Erythroblast (primary cell): ENCODE measurements at regions not wholly inside any gene's neighbourhood (a gene's known extent, or its start where the extent isn't known, plus 50 kb on each side); places are given as distances from the start of the nearest gene placed in this dataset.

Source experiments
- DNase-seq, 2 experiments: peaks; one replicate each; lab custom pipeline; 2025; lab: John Stamatoyannopoulos, UW
- GATA1 ChIP-seq: IDR thresholded peaks from 2 replicates; pipeline ENCODE4 v1.6.1; 2011; ENCODE audit warnings: low read depth, mild to moderate bottlenecking, control low read depth, low read length, moderate library complexity
- POLR2A ChIP-seq: IDR thresholded peaks from 2 replicates; pipeline ENCODE4 v1.6.1; 2011; ENCODE audit warnings: mild to moderate bottlenecking, low read length

- peak; percentile 22 to 40 for DNase-seq
- TF ChIP-seq POLR2A (no peak), GATA1 (no peak)
Measured at GRCh38 chr2:196277002-196277401, 105.6 kb upstream of the STK17B start.

GRCh38 chr2:196278491-196278911 is 107.1 kb upstream of the STK17B start:
- no peak for DNase-seq
- TF ChIP-seq GATA1: no peak

GRCh38 chr2:196279541-196279940 is 108.2 kb upstream of the STK17B start:
- no peak for DNase-seq
- no peak for TF ChIP-seq POLR2A
- no peak for TF ChIP-seq GATA1

GRCh38 chr2:196284144-196284844 is 112.9 kb upstream of the STK17B start:
- no peak for TF ChIP-seq POLR2A
- TF ChIP-seq GATA1: no peak
- DNase-seq: no peak

DNA sequence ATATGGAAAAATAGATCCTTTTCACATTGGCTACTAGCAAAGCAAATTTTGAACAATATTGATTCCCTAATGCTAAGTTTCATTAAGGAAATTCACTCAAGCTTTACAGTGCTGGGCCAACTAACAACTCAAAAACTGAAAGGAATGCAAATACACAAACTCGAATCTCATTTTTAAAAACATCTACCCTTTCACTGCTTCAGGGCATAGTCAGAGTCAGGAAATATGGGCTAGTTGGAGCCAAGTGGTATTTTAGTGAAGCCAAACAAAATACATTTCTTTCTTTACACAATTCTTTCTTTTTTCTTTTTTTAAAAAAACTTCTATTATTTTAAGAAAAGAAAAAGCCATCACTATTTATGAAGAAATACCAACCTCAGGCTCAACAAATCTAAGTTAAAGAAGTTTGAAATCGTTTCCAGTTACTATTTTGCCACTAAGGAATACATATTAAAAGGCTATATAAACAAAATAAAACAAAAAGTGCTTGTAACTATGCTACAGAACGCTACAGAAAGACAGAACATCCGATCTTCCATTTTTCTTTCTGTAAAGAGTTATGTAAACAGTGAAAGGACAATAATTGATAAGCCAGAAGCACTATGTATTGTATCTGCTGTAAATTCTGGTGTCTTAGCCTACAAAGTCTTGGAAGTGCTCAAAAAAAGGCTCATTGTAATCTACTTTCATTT is 113.6 kb upstream of the STK17B start:
- no peak for DNase-seq

GRCh38 chr2:196286821-196287220 is 115.4 kb upstream of the STK17B start:
- TF ChIP-seq POLR2A: no peak
- no peak for DNase-seq

More for the DNA sequence above, 113.6 kb upstream of the STK17B start:
- no peak for TF ChIP-seq GATA1
- TF ChIP-seq POLR2A: no peak

GRCh38 chr2:196287523-196287922 is 116.1 kb upstream of the STK17B start:
- TF ChIP-seq POLR2A: no peak
- TF ChIP-seq GATA1: no peak
- DNase-seq: no peak

DNA sequence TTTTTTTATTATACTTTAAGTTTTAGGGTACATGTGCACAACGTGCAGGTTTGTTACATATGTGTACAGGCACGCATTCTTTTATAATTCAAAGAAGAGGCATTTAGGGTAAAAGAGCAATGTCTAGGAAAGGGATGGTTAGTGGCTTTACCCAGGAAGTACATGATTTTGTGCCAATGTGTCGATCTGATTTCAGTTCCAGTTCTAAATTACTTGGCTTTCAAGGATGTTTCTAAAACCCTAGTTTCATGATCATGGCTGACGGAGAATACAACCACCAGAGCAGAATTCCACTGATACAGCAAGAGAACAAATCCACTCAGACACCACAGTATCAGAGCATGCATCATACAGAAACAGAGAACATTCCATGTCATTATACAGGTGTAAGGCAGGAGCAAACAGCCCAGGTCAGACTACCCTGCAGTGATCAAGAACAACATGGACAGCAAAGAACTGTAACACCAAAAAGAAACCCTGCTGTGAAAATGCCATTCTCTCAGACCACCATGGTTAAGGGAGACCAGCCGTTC is 116.7 kb upstream of the STK17B start:
- TF ChIP-seq POLR2A: no peak
- TF ChIP-seq GATA1: no peak
- no peak for DNase-seq

DNA sequence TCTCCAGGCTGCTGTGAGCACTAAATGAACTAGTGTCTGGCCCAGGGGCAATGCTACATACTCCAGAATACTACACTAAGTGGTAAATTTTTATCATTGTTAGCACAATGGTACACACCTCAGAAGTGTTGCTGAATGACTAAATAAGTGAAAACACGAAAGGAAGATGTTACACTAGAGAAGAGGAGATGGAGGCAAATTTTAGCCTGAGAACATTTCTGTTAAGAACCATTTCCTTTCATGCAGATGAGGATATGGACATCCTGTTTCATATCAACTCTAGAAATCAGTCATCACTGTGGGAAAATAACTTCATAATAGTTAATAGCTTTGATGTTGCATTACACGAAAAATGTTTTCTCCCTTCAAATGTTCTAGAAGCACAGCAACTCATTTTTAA is 117.6 kb upstream of the STK17B start:
- no peak for DNase-seq
- TF ChIP-seq POLR2A (no peak), GATA1 (no peak)

DNA sequence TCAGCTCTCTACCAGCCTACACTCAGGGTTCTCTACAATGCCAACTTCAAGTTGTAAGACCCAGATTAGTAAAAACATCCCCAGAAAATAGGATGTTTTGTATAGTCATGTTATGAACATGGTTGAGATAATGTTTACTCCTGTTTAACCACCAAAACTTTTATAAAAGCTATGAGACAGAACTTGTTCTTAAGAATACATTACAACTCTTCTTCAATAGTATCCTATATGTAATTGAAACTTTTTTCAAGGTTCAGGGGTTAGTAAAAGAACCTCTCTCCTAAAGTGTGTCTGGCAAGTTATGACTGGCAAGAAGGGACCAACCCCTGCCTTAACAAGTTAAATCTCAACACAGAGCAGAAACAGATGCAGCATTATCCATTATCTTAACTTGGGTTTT is 118.8 kb upstream of the STK17B start:
- no peak for DNase-seq
- TF ChIP-seq GATA1 (no peak), POLR2A (no peak)

DNA sequence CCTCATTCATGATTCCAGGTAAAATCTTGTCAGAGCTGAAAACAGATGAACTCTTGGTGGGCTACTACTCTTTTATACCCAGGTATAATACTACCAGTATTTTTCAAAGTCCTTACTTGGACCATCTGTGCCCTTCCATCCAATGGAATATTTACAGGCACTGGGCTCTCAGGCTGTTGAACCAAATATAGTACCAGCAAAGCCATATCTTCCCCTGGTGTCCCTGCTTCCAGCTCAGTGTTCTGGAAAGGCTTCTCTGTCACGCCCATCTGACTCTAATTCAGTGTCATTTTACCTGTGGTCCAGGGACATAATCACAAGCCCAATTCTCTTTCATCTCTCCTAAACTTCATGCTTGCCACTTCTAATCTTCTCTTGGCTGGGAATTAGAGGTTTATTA is 119.2 kb upstream of the STK17B start:
- TF ChIP-seq POLR2A (no peak), GATA1 (no peak)
- no peak for DNase-seq

- DNase-seq: no peak
- TF ChIP-seq POLR2A (no peak), GATA1 (no peak)
Measured at GRCh38 chr2:196291426-196291825, 120.0 kb upstream of the STK17B start.

GRCh38 chr2:196291873-196292800 is 120.8 kb upstream of the STK17B start:
- DNase-seq: no peak
- TF ChIP-seq GATA1 (no peak), POLR2A (no peak)
